ENCODE measurements at regions not wholly inside any gene's neighbourhood (a gene's known extent, or its start where the extent isn't known, plus 50 kb on each side); places are given as distances from the start of the nearest gene placed in this dataset.

GRCh38 chr18:57281519-57281918 lies 70.8 kb upstream of the ST8SIA3 start:
- Histone ChIP-seq H3K9me3 (no peaks in the 10 kb centered on the region), H3K36me3 (replicated peaks in 1 of 2; ENCODE audit: insufficient read depth in 1 of 2, low read depth in 2 of 2) (no peaks in the 10 kb centered on the region), H3K4me3 (no peak overlapping the region), H3K27me3 (no peaks in the 10 kb centered on the region), H3K27ac (no peak overlapping the region), H3K4me1 (no peaks in the 10 kb centered on the region)
- WGBS, 2 donors, result 61 to 63% methylated on average over 5 of the region's 5 CpGs
- ATAC-seq (no peak), DNase-seq (no peak)
- intact Hi-C loops (cut with DNase I), result no loop called here
- TF ChIP-seq CTCF (IDR thresholded peaks at IDR 0.05) (no peak), POLR2A (IDR thresholded peaks at IDR 0.05) (no peak)

GRCh38 chr18:57286949-57287348 lies 65.4 kb upstream of the ST8SIA3 start:
- Histone ChIP-seq H3K27ac (no peak overlapping the region), H3K4me1 (no peaks in the 10 kb centered on the region), H3K9me3 (no peaks in the 10 kb centered on the region), H3K4me3 (no peak overlapping the region), H3K36me3 (replicated peaks in 1 of 2; ENCODE audit: insufficient read depth in 1 of 2, low read depth in 2 of 2) (no peaks in the 10 kb centered on the region), H3K27me3 (no peaks in the 10 kb centered on the region)
- no peak for DNase-seq
- WGBS, 2 donors, result 48 to 58% methylated on average over 2 of the region's 2 CpGs
- no peak for ATAC-seq
- no peak for TF ChIP-seq POLR2A (IDR thresholded peaks at IDR 0.05)
- no peak for TF ChIP-seq CTCF (IDR thresholded peaks at IDR 0.05)
- intact Hi-C loops (cut with DNase I), result no loop called here

GRCh38 chr18:57287766-57288165 lies 64.6 kb upstream of the ST8SIA3 start:
- DNase-seq, result no peak
- no peaks in the 10 kb centered on the region for H3K9me3 ChIP-seq
- TF ChIP-seq POLR2A (IDR thresholded peaks at IDR 0.05), result no peak
- no peak for TF ChIP-seq CTCF (IDR thresholded peaks at IDR 0.05)
- H3K27me3 ChIP-seq, result no peaks in the 10 kb centered on the region
- no peak overlapping the region for H3K4me3 ChIP-seq
- no peak for ATAC-seq
- no peak overlapping the region for H3K27ac ChIP-seq
- 64 to 74% methylated on average over 2 of the region's 2 CpGs for WGBS, 2 donors
- intact Hi-C loops (cut with DNase I), result no loop called here
- no peaks in the 10 kb centered on the region for H3K4me1 ChIP-seq
- no peaks in the 10 kb centered on the region for H3K36me3 ChIP-seq (replicated peaks in 1 of 2; ENCODE audit: insufficient read depth in 1 of 2, low read depth in 2 of 2)

GRCh38 chr18:57294547-57294946 lies 57.8 kb upstream of the ST8SIA3 start:
- DNase-seq, result no peak
- TF ChIP-seq CTCF (IDR thresholded peaks at IDR 0.05) (no peak), POLR2A (IDR thresholded peaks at IDR 0.05) (no peak)
- H3K4me1 ChIP-seq, result no peaks in the 10 kb centered on the region
- H3K36me3 ChIP-seq (replicated peaks in 1 of 2; ENCODE audit: insufficient read depth in 1 of 2, low read depth in 2 of 2), result no peaks in the 10 kb centered on the region
- H3K4me3 ChIP-seq, result no peak overlapping the region
- ATAC-seq, result no peak
- no peak overlapping the region for H3K27ac ChIP-seq
- intact Hi-C loops (cut with DNase I), result no loop called here
- no peaks in the 10 kb centered on the region for H3K27me3 ChIP-seq
- H3K9me3 ChIP-seq, result no peaks in the 10 kb centered on the region
- WGBS, 2 donors, result 31 to 46% methylated on average over 2 of the region's 2 CpGs

- Histone ChIP-seq H3K36me3 (replicated peaks in 1 of 2; ENCODE audit: insufficient read depth in 1 of 2, low read depth in 2 of 2) (no peaks in the 10 kb centered on the region), H3K9me3 (no peaks in the 10 kb centered on the region), H3K27me3 (no peaks in the 10 kb centered on the region), H3K27ac (no peak overlapping the region), H3K4me3 (no peak overlapping the region), H3K4me1 (no peaks in the 10 kb centered on the region)
- no peak for ATAC-seq
- TF ChIP-seq CTCF (IDR thresholded peaks at IDR 0.05) (no peak), POLR2A (IDR thresholded peaks at IDR 0.05) (no peak)
- intact Hi-C loops (cut with DNase I), result no loop called here
- DNase-seq, result no peak
These were observed 56.0 kb upstream of the ST8SIA3 start for GRCh38 chr18:57296336-57296735.

Measured in body of pancreas (tissue), 4 donors.